ENCODE measurements at regions not wholly inside any gene's neighbourhood (a gene's known extent, or its start where the extent isn't known, plus 50 kb on each side); places are given as distances from the start of the nearest gene placed in this dataset.

GRCh38 chr10:131729361-131729760 lies 171.4 kb upstream of the PPP2R2D start:
- TF ChIP-seq CTCF (IDR thresholded peaks at IDR 0.05) (no peak), POLR2A (IDR thresholded peaks at IDR 0.05) (no peak), POLR2AphosphoS5 (IDR thresholded peaks at IDR 0.05) (no peak)
